Chondrocyte (in vitro differentiated cells): ENCODE measurements at regions not wholly inside any gene's neighbourhood (a gene's known extent, or its start where the extent isn't known, plus 50 kb on each side); places are given as distances from the start of the nearest gene placed in this dataset.
"Not testable (repeated sequence)": the region's sequence is repeated elsewhere in the genome, so short reads cannot be mapped to it uniquely, and the experiment has no call there.

Experiments used
- DNase-seq: peaks from one replicate; pipeline ENCODE4 v3.0.0; 2021; ENCODE audit warnings: mixed read lengths, low spot score
- H3K27ac Mint-ChIP-seq: one replicate; pipeline ENCODE4 v1.8.0; 2021; ENCODE audit warnings: mild to moderate bottlenecking, moderate library complexity, mixed read lengths; ENCODE audit not compliant: unreplicated experiment
- H3K27me3 Mint-ChIP-seq: 2 replicates; pipeline ENCODE4 v1.8.0; 2021; ENCODE audit warnings: low read depth, mixed read lengths
- H3K36me3 Mint-ChIP-seq: 2 replicates; pipeline ENCODE4 v1.8.0; 2021; ENCODE audit warnings: low read depth, mixed read lengths
- H3K4me1 Mint-ChIP-seq: 2 replicates; pipeline ENCODE4 v1.8.0; 2021; ENCODE audit warnings: low read depth, mild to moderate bottlenecking, mixed read lengths
- H3K4me3 Mint-ChIP-seq: one replicate; pipeline ENCODE4 v1.8.0; 2021; ENCODE audit warnings: mild to moderate bottlenecking, moderate library complexity, mixed read lengths; ENCODE audit not compliant: unreplicated experiment
- H3K9me3 Mint-ChIP-seq: 2 replicates; pipeline ENCODE4 v1.8.0; 2021; ENCODE audit warnings: low read depth, mixed read lengths
- CTCF ChIP-seq: fragments of 200-600 bp; sonication (generic); IDR thresholded peaks from 2 replicates; pipeline ENCODE4 v1.5.0; 2021; ENCODE audit warnings: antibody characterized with exemption, mild to moderate bottlenecking, moderate library complexity

- no peak for TF ChIP-seq CTCF
- peaks cover 6% of the 10 kb centered on the region for H3K9me3 Mint-ChIP-seq
- no peak overlapping the region for H3K27ac Mint-ChIP-seq
- H3K4me3 Mint-ChIP-seq = no peak overlapping the region
- H3K27me3 Mint-ChIP-seq = peaks cover 2% of the 10 kb centered on the region
- no peaks in the 10 kb centered on the region for H3K36me3 Mint-ChIP-seq
- no peaks in the 10 kb centered on the region for H3K4me1 Mint-ChIP-seq
- no peak for DNase-seq
These were observed 330.6 kb upstream of the LMCD1 start for GRCh38 chr3:8170971-8171508.

- no peak for TF ChIP-seq CTCF
- Mint-ChIP-seq H3K4me1 (no peaks in the 10 kb centered on the region), H3K27ac (no peak overlapping the region), H3K9me3 (no peaks in the 10 kb centered on the region), H3K36me3 (no peaks in the 10 kb centered on the region), H3K27me3 (peaks cover 4% of the 10 kb centered on the region), H3K4me3 (no peak overlapping the region)
- DNase-seq = no peak
These were observed 327.7 kb upstream of the LMCD1 start for GRCh38 chr3:8173892-8174291.

DNA sequence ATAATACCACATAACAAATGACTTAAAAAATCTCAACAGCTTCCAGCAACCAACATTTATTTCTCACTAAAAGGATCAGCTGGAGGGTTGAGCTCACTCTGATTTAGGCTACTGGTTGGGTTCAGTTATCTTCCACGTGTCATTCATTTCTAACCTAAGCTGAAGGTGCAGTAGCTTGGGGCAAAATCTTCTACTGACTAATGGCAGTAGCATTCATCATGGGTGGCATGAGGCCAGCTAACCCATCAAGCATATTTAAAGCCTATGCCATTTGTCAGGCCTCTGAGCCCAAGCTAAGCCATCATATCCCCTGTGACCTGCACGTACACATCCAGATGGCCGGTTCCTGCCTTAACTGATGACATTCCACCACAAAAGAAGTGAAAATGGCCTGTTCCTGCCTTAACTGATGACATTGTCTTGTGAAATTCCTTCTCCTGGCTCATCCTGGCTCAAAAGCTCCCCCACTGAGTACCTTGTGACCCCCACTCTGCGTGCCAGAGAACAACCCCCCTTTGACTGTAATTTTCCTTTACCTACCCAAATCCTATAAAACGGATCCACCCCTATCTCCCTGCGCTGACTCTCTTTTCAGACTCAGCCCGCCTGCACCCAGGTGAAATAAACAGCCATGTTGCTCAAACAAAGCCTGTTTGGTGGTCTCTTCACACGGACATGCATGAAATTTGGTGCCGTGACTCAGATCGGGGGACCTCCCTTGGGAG, 324.7 kb upstream of the LMCD1 start:
- H3K9me3 Mint-ChIP-seq, H3K27ac Mint-ChIP-seq, H3K36me3 Mint-ChIP-seq, DNase-seq, H3K4me3 Mint-ChIP-seq, H3K4me1 Mint-ChIP-seq, H3K27me3 Mint-ChIP-seq: not testable (repeated sequence)

DNA sequence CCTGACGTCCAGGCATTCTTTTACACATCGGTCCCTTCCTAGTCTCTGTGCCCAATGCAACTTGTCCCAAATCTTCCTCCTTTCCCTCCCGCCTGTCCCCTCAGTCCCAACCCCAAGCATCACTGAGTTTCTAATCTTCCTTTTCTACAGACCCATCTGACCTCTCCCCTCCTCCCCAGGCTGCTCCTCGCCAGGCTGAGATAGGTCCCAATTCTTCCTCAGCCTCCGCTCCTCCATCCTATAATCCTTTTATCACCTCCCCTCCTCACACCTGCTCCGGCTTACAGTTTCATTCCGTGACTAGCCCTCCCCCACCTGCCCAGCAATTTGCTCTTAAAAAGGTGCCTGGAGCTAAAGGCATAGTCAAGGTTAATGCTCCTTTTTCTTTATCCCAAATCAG, 323.1 kb upstream of the LMCD1 start:
- H3K27ac Mint-ChIP-seq, H3K4me1 Mint-ChIP-seq, H3K9me3 Mint-ChIP-seq, H3K36me3 Mint-ChIP-seq, DNase-seq, H3K27me3 Mint-ChIP-seq, H3K4me3 Mint-ChIP-seq: not testable (repeated sequence)

- Mint-ChIP-seq H3K4me1 (no peaks in the 10 kb centered on the region), H3K9me3 (no peaks in the 10 kb centered on the region), H3K27me3 (peaks cover 2% of the 10 kb centered on the region), H3K36me3 (no peaks in the 10 kb centered on the region), H3K4me3 (no peak overlapping the region), H3K27ac (no peak overlapping the region)
- TF ChIP-seq CTCF = no peak
- no peak for DNase-seq
These were observed 318.7 kb upstream of the LMCD1 start for GRCh38 chr3:8182904-8183303.

DNA sequence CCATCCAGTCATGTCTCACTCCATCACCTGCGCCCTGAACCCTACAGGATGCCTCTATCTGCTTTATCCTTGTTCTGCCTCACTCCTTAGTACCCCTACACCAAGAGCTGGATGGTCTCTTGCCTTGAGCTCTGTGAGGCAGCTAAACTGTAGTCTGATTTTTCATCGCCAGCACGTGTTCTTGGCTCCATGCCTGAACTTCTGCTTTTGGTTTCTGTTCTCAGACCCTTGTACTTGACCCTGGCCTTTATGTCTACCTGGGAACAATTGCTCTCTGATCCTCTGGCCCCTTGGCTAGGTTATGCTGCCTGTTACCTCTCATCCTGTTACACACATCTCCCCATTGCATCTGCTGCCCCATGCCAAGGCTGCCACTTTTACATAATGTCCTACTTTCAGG, 318.0 kb upstream of the LMCD1 start:
- no peaks in the 10 kb centered on the region for H3K4me1 Mint-ChIP-seq
- no peaks in the 10 kb centered on the region for H3K9me3 Mint-ChIP-seq
- TF ChIP-seq CTCF = no peak
- H3K27me3 Mint-ChIP-seq = no peaks in the 10 kb centered on the region
- H3K27ac Mint-ChIP-seq = no peak overlapping the region
- H3K36me3 Mint-ChIP-seq = no peaks in the 10 kb centered on the region
- H3K4me3 Mint-ChIP-seq = no peak overlapping the region
- DNase-seq = no peak
